ENCODE measurements at regions not wholly inside any gene's neighbourhood (a gene's known extent, or its start where the extent isn't known, plus 50 kb on each side); places are given as distances from the start of the nearest gene placed in this dataset.

GRCh38 chr7:125484755-125485154, 555.1 kb upstream of the POT1 start:
- TF ChIP-seq PKNOX1 (IDR thresholded peaks at IDR 0.05) (no peak), FOXK2 (IDR thresholded peaks at IDR 0.05) (no peak), ELF4 (IDR thresholded peaks at IDR 0.05) (no peak), SP1 (IDR thresholded peaks at IDR 0.05) (no peak)

Measured in HEK293T (cell line).